GM13976 (cell line): ENCODE measurements at regions not wholly inside any gene's neighbourhood (a gene's known extent, or its start where the extent isn't known, plus 50 kb on each side); places are given as distances from the start of the nearest gene placed in this dataset.

Experiments used
- DNase-seq: peaks from one replicate; pipeline ENCODE4 v3.0.0; 2012; ENCODE audit warnings: low spot score
- CTCF ChIP-seq: IDR thresholded peaks from 2 replicates; pipeline ENCODE4 v1.5.1; 2012; ENCODE audit warnings: borderline replicate concordance, mild to moderate bottlenecking; ENCODE audit not compliant: insufficient read depth; ENCODE audit errors: extremely low read depth, missing control alignments, control extremely low read depth
- in situ Hi-C: fragments of 300-500 bp; cut with MboI; formaldehyde crosslinking; loops from one replicate; pipeline ENCODE4 v1.12.0; 2022; ENCODE audit warnings: low sequenced_read_pairs, mixed read lengths, inconsistent platforms; ENCODE audit not compliant: unreplicated experiment

DNA sequence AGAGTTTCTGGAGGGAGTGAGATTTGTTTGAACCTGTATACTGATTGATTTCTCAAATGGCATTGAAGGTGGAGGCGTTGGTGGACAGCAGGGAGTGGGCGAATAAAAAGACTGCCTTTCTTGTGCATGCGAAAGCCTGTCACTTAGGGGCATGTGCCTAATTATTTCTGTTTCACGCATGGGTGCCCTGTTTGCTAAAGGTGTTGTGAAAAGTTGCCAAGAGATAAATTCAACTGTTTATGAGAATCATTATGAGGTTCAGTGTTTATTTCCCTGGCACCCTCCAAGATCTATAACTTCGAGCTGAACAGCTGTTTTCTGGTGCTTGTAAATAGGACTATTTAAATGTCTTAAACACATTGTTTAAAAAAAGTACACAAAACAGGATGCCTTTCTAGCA lies 67.4 kb upstream of the DMRTA1 start:
- no peak for DNase-seq
- in situ Hi-C loops, result no loop called here
- no peak for TF ChIP-seq CTCF

DNA sequence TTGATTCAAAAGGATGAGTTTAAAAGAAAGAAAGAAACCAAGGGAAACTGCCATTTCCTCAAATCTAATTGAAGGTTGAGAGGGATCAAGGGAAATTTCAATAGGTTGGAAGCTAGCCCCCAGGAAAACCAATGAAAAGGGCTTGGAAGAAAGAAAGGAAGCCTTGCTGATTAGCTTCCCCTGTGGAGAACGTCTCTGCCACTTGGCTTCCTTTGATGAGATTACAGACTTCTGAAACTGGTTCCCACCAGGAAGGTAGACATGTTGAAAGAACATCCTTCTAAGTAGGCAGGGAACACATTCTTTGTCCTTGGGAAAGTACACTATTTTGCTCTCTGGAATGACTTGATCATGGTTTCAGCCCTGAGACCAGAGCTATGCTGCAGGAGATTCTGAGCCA lies 65.5 kb upstream of the DMRTA1 start:
- in situ Hi-C loops, result no loop called here
- no peak for DNase-seq
- TF ChIP-seq CTCF, result no peak

GRCh38 chr9:22382331-22382730 lies 64.3 kb upstream of the DMRTA1 start:
- no peak for DNase-seq
- in situ Hi-C loops, result no loop called here
- no peak for TF ChIP-seq CTCF

GRCh38 chr9:22383718-22384117 lies 62.9 kb upstream of the DMRTA1 start:
- no peak for TF ChIP-seq CTCF
- DNase-seq, result no peak
- in situ Hi-C loops, result no loop called here

GRCh38 chr9:22389271-22389670 lies 57.4 kb upstream of the DMRTA1 start:
- in situ Hi-C loops, result no loop called here
- DNase-seq, result no peak
- TF ChIP-seq CTCF, result no peak

DNA sequence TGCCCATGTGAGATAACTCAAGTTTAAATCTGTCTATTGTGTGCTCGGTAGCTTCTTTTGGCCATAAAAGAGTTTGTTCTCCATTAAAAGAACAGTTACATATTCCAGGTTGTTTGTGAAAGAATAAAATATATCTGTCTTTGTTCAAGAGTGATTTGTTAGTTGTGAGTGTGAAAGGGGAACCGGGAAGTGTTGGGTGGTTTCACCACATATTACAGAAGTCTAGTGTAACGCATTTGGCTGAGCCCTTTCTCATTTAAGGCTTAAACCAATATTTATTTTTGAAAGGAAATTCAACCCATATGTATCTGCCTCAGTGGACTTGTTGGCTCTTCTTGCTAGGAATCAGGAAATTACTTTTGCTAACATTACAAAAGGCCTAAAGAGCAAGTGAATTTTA lies 54.1 kb upstream of the DMRTA1 start:
- in situ Hi-C loops, result no loop called here
- no peak for DNase-seq
- TF ChIP-seq CTCF, result no peak

DNA sequence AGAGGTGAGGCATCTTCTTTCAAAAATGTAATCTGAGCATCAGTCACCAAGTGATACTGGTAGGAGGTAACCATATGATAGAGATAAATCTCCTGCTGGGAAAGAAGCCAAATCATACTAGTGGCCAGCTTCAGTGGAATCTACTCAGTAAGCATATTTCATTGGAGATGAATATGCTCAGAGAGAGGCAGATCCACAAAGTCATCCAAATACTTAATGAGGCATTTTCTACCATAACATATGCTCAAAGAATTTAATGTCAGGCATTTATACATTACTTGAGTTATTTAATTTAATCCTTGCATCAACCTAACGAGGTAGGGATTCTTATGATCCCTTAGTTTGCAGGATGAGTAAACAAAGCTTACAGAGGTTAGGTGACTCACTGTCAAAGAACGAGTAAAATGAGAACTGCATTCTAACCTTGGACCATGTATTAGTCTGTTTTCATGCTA lies 50.9 kb upstream of the DMRTA1 start:
- in situ Hi-C loops, result no loop called here
- DNase-seq, result no peak
- no peak for TF ChIP-seq CTCF
